Psoas muscle (tissue), 7 donors: ENCODE measurements at regions not wholly inside any gene's neighbourhood (a gene's known extent, or its start where the extent isn't known, plus 50 kb on each side); places are given as distances from the start of the nearest gene placed in this dataset.

Experiments used
- ATAC-seq, 4 donors: fragments of 200-7000 bp; cut with Tn5 transposase; one replicate each; pipeline ENCODE4 v1.9.1; 2020; ENCODE audit warnings: moderate library complexity in 3 of 4, mild to moderate bottlenecking in 2 of 4
- DNase-seq, 2 donors: peaks; one replicate each; pipeline ENCODE4 v3.0.0-alpha.2; 2020
- H3K27ac ChIP-seq: fragments of 200-600 bp; one replicate; pipeline ENCODE4 v1.8.0; 2022
- H3K27me3 ChIP-seq, 3 donors: fragments of 200-600 bp in 1 of 3; one replicate each; pipeline versions ENCODE4 v1.6.1 to v1.8.0; 2013 to 2022; ENCODE audit warnings: low read length in 2 of 3, mild to moderate bottlenecking in 2 of 3, moderate library complexity in 1 of 3; ENCODE audit not compliant: insufficient read depth in 3 of 3
- H3K36me3 ChIP-seq, 2 donors: fragments of 200-600 bp in 1 of 2; one replicate each; pipeline versions ENCODE4 v1.6.1 to v1.8.0; 2013 to 2022; ENCODE audit warnings: low read depth in 1 of 2, mild to moderate bottlenecking in 1 of 2, moderate library complexity in 1 of 2; ENCODE audit not compliant: insufficient read depth in 1 of 2
- H3K4me1 ChIP-seq: fragments of 200-600 bp; one replicate; pipeline ENCODE4 v1.8.0; 2022
- H3K4me3 ChIP-seq: fragments of 200-600 bp; one replicate; pipeline ENCODE4 v1.8.0; 2022; ENCODE audit warnings: mild to moderate bottlenecking
- H3K9me3 ChIP-seq: fragments of 200-600 bp; one replicate; pipeline ENCODE4 v1.8.0; 2022
- CTCF ChIP-seq: fragments of 200-600 bp; IDR thresholded peaks from one replicate; pipeline ENCODE4 v1.8.0; 2022; ENCODE audit warnings: antibody characterized with exemption
- WGBS, 3 donors: extraction: QIAGEN DNeasy Blood & Tissue Kit; methylation state at CpG; one replicate each; pipeline versions ENCODE4 v1.1.6 to v1.1.7; 2013; 5-methylcytosine and 5-hydroxymethylcytosine counted together
- intact Hi-C, 2 donors: fragments of 100-400 bp; cut with DNase I; formaldehyde crosslinking; loops; one replicate each; pipeline versions ENCODE4 v1.11.0 to v1.14.2; 2022
- donor health status: healthy with polysubstance abuse.
- donor health status: DM: no; HTN: no; CAD: no; lungs with moderate emphysema.
- donor health status: Bipolar disorder and iron deficiency.
- donor health status: healthy.
- donor health status: DM: yes; HTN: yes; CAD: no.
- donor health status: DM: no; HTN: no; CAD: no.
- donor health status: DM: yes; HTN: yes; CAD: no.

DNA sequence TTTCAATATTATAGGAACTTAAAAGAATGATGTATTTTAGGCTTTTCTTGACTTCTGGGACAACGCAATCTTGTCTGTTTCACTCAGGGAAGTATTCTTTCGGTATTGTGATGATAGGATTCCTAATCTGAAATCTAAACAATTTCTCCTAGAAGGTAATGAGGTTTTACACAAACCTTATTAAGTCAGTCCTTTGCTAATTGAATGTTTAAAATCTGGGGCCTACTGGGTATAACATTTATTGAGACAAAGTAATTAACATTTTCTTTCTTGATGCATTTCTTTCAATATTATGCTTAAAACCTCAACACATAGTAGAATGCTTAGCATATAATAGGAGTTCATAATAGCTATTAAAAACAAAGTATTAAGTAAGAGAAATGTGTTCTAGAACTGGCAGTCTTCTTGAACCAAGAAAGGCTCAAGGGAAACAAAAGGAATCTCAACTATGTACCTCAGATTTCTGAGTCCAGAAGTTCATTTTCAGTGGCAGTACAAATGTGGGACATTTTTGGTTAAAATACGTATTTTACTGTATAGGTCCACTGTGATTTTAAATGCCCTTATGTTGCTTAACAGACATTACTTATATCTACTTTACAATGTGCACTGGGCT lies 121.4 kb upstream of the BMP2 start:
- intact Hi-C loops: no loop called here
- Histone ChIP-seq H3K4me1 (no peaks in the 10 kb centered on the region), H3K36me3 (no peaks in the 10 kb centered on the region), H3K27me3 (no peaks in the 10 kb centered on the region), H3K9me3 (no peaks in the 10 kb centered on the region), H3K27ac (no peak overlapping the region), H3K4me3 (no peak overlapping the region)
- DNase-seq: no peak
- 84 to 89% (median 87%) methylated on average over 3 of the region's 3 CpGs for WGBS, 3 donors
- TF ChIP-seq CTCF: no peak
- ATAC-seq: no peak

DNA sequence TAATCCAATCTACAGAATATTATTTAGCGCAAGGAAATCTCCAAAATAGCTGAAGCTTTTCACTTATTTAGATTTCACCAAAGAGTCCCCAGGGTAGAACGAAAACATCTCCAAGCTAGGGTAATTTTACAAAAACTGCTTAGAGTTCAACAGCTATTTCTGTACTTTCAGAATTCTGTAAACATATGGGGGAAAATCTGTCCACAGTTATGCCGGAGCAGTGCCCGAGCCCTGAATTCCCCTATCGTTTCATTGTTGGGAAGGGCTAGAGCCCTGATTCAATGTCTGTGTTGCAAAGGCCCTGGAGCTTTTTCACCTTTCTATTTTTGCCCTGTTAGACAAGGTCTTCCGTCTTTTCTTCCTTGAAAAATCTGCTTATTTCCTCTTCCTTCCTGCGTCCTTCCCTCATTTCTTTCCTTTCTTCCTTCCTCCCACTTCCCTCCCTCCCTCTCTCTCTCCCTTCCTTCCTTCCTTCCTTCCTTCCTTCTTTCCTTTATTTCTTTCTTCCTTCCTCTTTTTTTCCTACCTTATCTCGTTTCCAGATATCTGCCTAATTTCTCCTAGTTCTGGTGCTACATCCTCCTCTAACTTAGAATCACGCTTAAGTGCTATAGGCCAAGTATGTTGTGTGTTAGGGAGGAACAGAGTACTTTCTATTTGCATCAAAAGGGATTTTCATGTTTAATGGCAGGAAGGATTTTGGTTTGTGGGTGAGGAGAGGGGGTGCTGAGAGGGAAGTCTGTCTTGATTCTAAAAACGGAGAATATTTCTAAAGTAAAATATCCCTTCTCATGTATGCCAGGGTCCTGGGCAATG lies 122.5 kb upstream of the BMP2 start:
- WGBS, 3 donors: 68 to 76% (median 71%) methylated on average over 10 of the region's 10 CpGs
- DNase-seq (no peak), ATAC-seq (no peak)
- Histone ChIP-seq H3K4me3 (no peak overlapping the region), H3K9me3 (no peaks in the 10 kb centered on the region), H3K36me3 (no peaks in the 10 kb centered on the region), H3K27me3 (no peaks in the 10 kb centered on the region), H3K4me1 (no peaks in the 10 kb centered on the region), H3K27ac (no peak overlapping the region)
- intact Hi-C loops: no loop called here
- no peak for TF ChIP-seq CTCF

GRCh38 chr20:6641012-6641411 lies 126.5 kb upstream of the BMP2 start:
- Histone ChIP-seq H3K4me3 (no peak overlapping the region), H3K27ac (no peak overlapping the region), H3K27me3 (no peaks in the 10 kb centered on the region), H3K9me3 (no peaks in the 10 kb centered on the region), H3K4me1 (no peaks in the 10 kb centered on the region), H3K36me3 (no peaks in the 10 kb centered on the region)
- TF ChIP-seq CTCF: no peak
- intact Hi-C loops: no loop called here
- 68 to 79% (median 73%) methylated on average over 5 of the region's 5 CpGs for WGBS, 3 donors
- ATAC-seq (no peak), DNase-seq (no peak)

DNA sequence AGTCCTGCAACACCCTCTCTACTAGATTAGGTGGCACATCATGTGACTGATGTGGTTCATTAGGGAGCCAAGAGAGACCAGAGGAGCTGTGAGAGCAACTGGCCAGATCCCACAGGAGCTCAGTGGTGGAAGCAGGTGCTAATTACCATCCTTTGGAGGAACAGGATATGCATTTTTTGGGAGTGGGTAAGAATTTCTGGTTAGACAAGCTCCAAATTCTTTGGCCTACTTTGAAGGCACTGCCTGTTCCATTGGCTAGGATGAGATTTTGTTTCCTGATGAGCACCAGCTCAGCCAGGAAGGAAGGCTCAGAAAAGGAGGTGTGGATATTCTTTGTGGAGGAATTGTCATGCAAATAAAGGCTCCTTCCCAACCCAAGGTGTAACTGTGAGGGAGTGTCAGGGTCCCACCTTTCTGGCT lies 130.3 kb upstream of the BMP2 start:
- Histone ChIP-seq H3K4me3 (no peak overlapping the region), H3K4me1 (no peaks in the 10 kb centered on the region), H3K36me3 (no peaks in the 10 kb centered on the region), H3K9me3 (no peaks in the 10 kb centered on the region), H3K27me3 (no peaks in the 10 kb centered on the region), H3K27ac (no peak overlapping the region)
- DNase-seq: no peak
- intact Hi-C loops: no loop called here
- ATAC-seq: peak in 1 of 4 donors; percentile 8
- TF ChIP-seq CTCF: no peak
